H1 (cell line): ENCODE measurements at regions not wholly inside any gene's neighbourhood (a gene's known extent, or its start where the extent isn't known, plus 50 kb on each side); places are given as distances from the start of the nearest gene placed in this dataset.

Source experiments
- CTCF ChIA-PET: fragments of 300-600 bp; sonication (Branson Sonifier 250); formaldehyde crosslinking; loops from one replicate; lab custom pipeline; 2021; ENCODE audit not compliant: partially characterized antibody; lab: Charles Lee
- POLR2A ChIA-PET: fragments of 300-600 bp; sonication (Branson Sonifier 250); formaldehyde crosslinking; loops from one replicate; lab custom pipeline; 2021; ENCODE audit warnings: inconsistent platforms; ENCODE audit not compliant: partially characterized antibody; lab: Charles Lee
- DNase-seq, 2 experiments: peaks; one replicate each; pipeline versions ENCODE4 v3.0.0 to v3.0.0-alpha.2; 2010 to 2022; ENCODE audit warnings: low spot score in 2 of 2, low read depth in 1 of 2, mixed read lengths in 1 of 2
- FAIRE-seq: peaks from 2 replicates; lab custom pipeline; 2011; peaks lifted over from hg19 to GRCh38; lab: Jason Lieb, UNC
- H2AFZ ChIP-seq: 2 replicates; pipeline ENCODE4 v1.8.1; 2012; ENCODE audit warnings: low read length, inconsistent platforms
- H2AK5ac ChIP-seq: 2 replicates; pipeline ENCODE4 v1.6.1; 2013; ENCODE audit warnings: low read depth, low read length
- H2BK120ac ChIP-seq: replicated peaks from 2 replicates; pipeline ENCODE3; 2013; ENCODE audit warnings: low read depth, low read length, inconsistent platforms
- H2BK12ac ChIP-seq: 2 replicates; pipeline ENCODE4 v1.6.1; 2013; ENCODE audit warnings: low read depth, low read length
- H2BK15ac ChIP-seq: 2 replicates; pipeline ENCODE4 v1.6.1; 2013; ENCODE audit warnings: low read length
- H2BK20ac ChIP-seq: 2 replicates; pipeline ENCODE4 v1.6.1; 2013; ENCODE audit warnings: low read length
- H2BK5ac ChIP-seq: 2 replicates; pipeline ENCODE4 v1.6.1; 2013; ENCODE audit warnings: low read depth, low read length
- H3K14ac ChIP-seq: 2 replicates; pipeline ENCODE4 v1.6.1; 2013; ENCODE audit warnings: inconsistent platforms; ENCODE audit not compliant: insufficient read length
- H3K18ac ChIP-seq: 2 replicates; pipeline ENCODE4 v1.6.1; 2013; ENCODE audit warnings: low read length; ENCODE audit errors: extremely low read depth
- H3K23ac ChIP-seq: 2 replicates; pipeline ENCODE4 v1.6.1; 2013; ENCODE audit warnings: inconsistent platforms; ENCODE audit not compliant: insufficient read length
- H3K23me2 ChIP-seq: 2 replicates; pipeline ENCODE4 v1.6.1; 2013; ENCODE audit warnings: low read depth, low read length
- H3K27ac ChIP-seq: 2 replicates; pipeline ENCODE4 v1.6.1; 2011; ENCODE audit warnings: low read depth, low read length, inconsistent platforms
- H3K27me3 ChIP-seq, 4 experiments: replicated peaks in 1 of 4; 1 replicate in 1 of 4; 2 replicates in 3 of 4; pipeline versions ENCODE4 v1.6.1 to v1.8.1; 2011 to 2013; ENCODE audit warnings: low read length in 3 of 4, mild to moderate bottlenecking in 3 of 4, inconsistent platforms in 2 of 4, mixed read lengths in 2 of 4, moderate library complexity in 1 of 4; ENCODE audit not compliant: control insufficient read depth in 3 of 4, insufficient read depth in 3 of 4; ENCODE audit errors: extremely low read depth in 1 of 4
- H3K36me3 ChIP-seq, 4 experiments: 2 replicates each; pipeline versions ENCODE4 v1.6.1 to v1.8.1; 2011 to 2013; ENCODE audit warnings: mild to moderate bottlenecking in 4 of 4, low read length in 3 of 4, moderate library complexity in 2 of 4, control low read depth in 1 of 4, inconsistent platforms in 1 of 4; ENCODE audit not compliant: insufficient read depth in 4 of 4, control insufficient read depth in 2 of 4
- H3K4ac ChIP-seq: replicated peaks from 2 replicates; pipeline ENCODE3; 2013; ENCODE audit warnings: low read length, low read depth, mixed read lengths, inconsistent platforms; ENCODE audit not compliant: insufficient read length
- H3K4me1 ChIP-seq, 4 experiments: replicated peaks in 1 of 4; 1 replicate in 1 of 4; 2 replicates in 3 of 4; pipeline versions ENCODE4 v1.6.1 to v1.8.1; 2011 to 2013; ENCODE audit warnings: low read length in 3 of 4, inconsistent platforms in 2 of 4, mixed read lengths in 1 of 4; ENCODE audit not compliant: insufficient read depth in 4 of 4, control insufficient read depth in 3 of 4
- H3K4me2 ChIP-seq, 2 experiments: 2 replicates each; pipeline versions ENCODE4 v1.6.1 to v1.8.1; 2011 to 2013; ENCODE audit warnings: low read depth in 2 of 2, low read length in 2 of 2, control low read depth in 1 of 2, inconsistent platforms in 1 of 2, mild to moderate bottlenecking in 1 of 2; ENCODE audit not compliant: insufficient read depth in 1 of 2
- H3K4me3 ChIP-seq, 4 experiments: fragments of 200-600, 300-600 bp in 1 of 4; sonication (generic), shearing (Covaris generic), sonication (Bioruptor Twin) in 1 of 4; 2 replicates each; pipeline versions ENCODE4 v1.5.1 to v1.8.1; 2011 to 2016; ENCODE audit warnings: low read length in 4 of 4, low read depth in 3 of 4, control low read depth in 2 of 4, inconsistent platforms in 2 of 4, mild to moderate bottlenecking in 2 of 4, mixed read lengths in 1 of 4, moderate library complexity in 1 of 4; ENCODE audit not compliant: insufficient read depth in 2 of 4; ENCODE audit errors: extremely low read depth in 1 of 4
- H3K56ac ChIP-seq: replicated peaks from 2 replicates; pipeline ENCODE3; 2013; ENCODE audit warnings: low read depth, mild to moderate bottlenecking, mixed read lengths, low read length, inconsistent platforms; ENCODE audit not compliant: insufficient read length
- H3K79me1 ChIP-seq: 2 replicates; pipeline ENCODE4 v1.6.1; 2013; ENCODE audit warnings: low read depth, low read length, control low read depth
- H3K79me2 ChIP-seq, 2 experiments: 2 replicates each; pipeline versions ENCODE4 v1.6.1 to v1.8.1; 2012 to 2013; ENCODE audit warnings: low read length in 2 of 2, mild to moderate bottlenecking in 2 of 2, inconsistent platforms in 1 of 2; ENCODE audit not compliant: insufficient read depth in 2 of 2, control insufficient read depth in 1 of 2
- H3K9ac ChIP-seq, 4 experiments: replicated peaks in 1 of 4; 1 replicate in 1 of 4; 2 replicates in 3 of 4; pipeline versions ENCODE4 v1.6.1 to v1.8.1; 2011 to 2013; ENCODE audit warnings: low read depth in 3 of 4, low read length in 3 of 4, control low read depth in 2 of 4, mild to moderate bottlenecking in 2 of 4, moderate library complexity in 2 of 4, inconsistent platforms in 1 of 4; ENCODE audit errors: extremely low read depth in 1 of 4
- H3K9me3 ChIP-seq, 2 experiments: 2 replicates each; pipeline versions ENCODE4 v1.6.1 to v1.8.1; 2012 to 2013; ENCODE audit warnings: mild to moderate bottlenecking in 2 of 2, moderate library complexity in 2 of 2, control low read depth in 1 of 2, inconsistent platforms in 1 of 2, low read depth in 1 of 2, low read length in 1 of 2, mixed read lengths in 1 of 2; ENCODE audit not compliant: insufficient read depth in 2 of 2
- H4K20me1 ChIP-seq, 2 experiments: replicated peaks in 1 of 2; 2 replicates each; pipeline versions ENCODE3 to v1.8.1; 2011 to 2013; ENCODE audit warnings: inconsistent platforms in 2 of 2, low read length in 2 of 2, mild to moderate bottlenecking in 1 of 2; ENCODE audit not compliant: insufficient read depth in 2 of 2, control insufficient read depth in 1 of 2
- H4K5ac ChIP-seq: 2 replicates; pipeline ENCODE4 v1.6.1; 2013; ENCODE audit warnings: low read length, low read depth, mixed read lengths, inconsistent platforms; ENCODE audit not compliant: insufficient read length
- H4K8ac ChIP-seq: 2 replicates; pipeline ENCODE4 v1.8.0; 2013; ENCODE audit warnings: mild to moderate bottlenecking, moderate library complexity, low read length, inconsistent platforms; ENCODE audit not compliant: insufficient read depth; ENCODE audit errors: extremely low read depth
- H4K91ac ChIP-seq: replicated peaks from 2 replicates; pipeline ENCODE3; 2013; ENCODE audit warnings: low read length, mixed read lengths, inconsistent platforms; ENCODE audit not compliant: insufficient read length
- CBX8 ChIP-seq: fragments of 300-800, 300-1000 bp; sonication (generic); IDR thresholded peaks from 2 replicates; pipeline ENCODE4 v1.7.1; 2016; ENCODE audit warnings: low read depth, low read length, borderline replicate concordance
- CHD2 ChIP-seq: IDR thresholded peaks from 2 replicates; pipeline ENCODE4 v1.6.1; 2012; ENCODE audit warnings: low read length, improper control_type of control experiment
- SRF ChIP-seq: IDR thresholded peaks from 2 replicates; pipeline ENCODE4 v1.6.1; 2011; ENCODE audit warnings: mild to moderate bottlenecking, low read depth, low read length, moderate library complexity
- WGBS, 2 experiments: shearing (Covaris generic) in 1 of 2; methylation state at CpG; one replicate each; pipeline versions ENCODE4 v1.1.6 to v1.1.7; 2013 to 2015; ENCODE audit warnings: low lambda C conversion rate in 2 of 2, mixed read lengths in 2 of 2, inconsistent platforms in 1 of 2, low coverage in 1 of 2, missing lambda C conversion rate in 1 of 2; ENCODE audit not compliant: insufficient replicate concordance in 2 of 2, insufficient coverage in 1 of 2, insufficient read length in 1 of 2; ENCODE audit errors: extremely low coverage in 1 of 2, missing lambda C conversion rate in 1 of 2; 5-methylcytosine and 5-hydroxymethylcytosine counted together

DNA sequence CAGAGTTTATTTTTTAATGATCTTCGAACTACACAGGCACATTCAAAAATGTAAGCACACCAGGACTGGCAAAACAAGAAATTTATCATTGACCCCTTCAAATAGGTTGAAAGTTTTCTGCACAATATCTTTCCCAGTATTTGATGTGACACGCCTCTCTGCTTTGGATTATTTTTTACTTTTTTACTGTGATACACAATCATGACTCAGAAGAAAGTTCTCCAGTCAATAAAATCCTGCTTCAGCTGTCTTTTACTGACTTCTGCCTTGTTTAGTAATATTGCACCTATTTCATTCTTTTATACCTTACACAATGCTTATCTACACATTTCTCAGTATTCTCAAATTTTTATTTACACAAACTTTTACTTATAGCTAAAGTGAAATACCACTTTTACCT lies 1750.4 kb downstream of the PCDH9 start:
- WGBS, 2 experiments = 89% methylated on average over 2 of the region's 2 CpGs; no CpG with 5 or more reads in 1 of the 2 experiments
- DNase-seq = no peak

More for the DNA sequence above, 1750.4 kb downstream of the PCDH9 start:
- no peak overlapping the region for H4K91ac ChIP-seq
- no peak overlapping the region for H2BK15ac ChIP-seq
- H3K4ac ChIP-seq = no peak overlapping the region
- no peak overlapping the region for H2AK5ac ChIP-seq
- no peak overlapping the region for H2BK20ac ChIP-seq
- no peak overlapping the region for H3K18ac ChIP-seq
- no peaks in the 10 kb centered on the region for H3K23me2 ChIP-seq
- H4K5ac ChIP-seq = no peak overlapping the region
- TF ChIP-seq CBX8 = no peak
- TF ChIP-seq SRF = no peak
- no peak for TF ChIP-seq CHD2
- no peaks in the 10 kb centered on the region for H3K4me1 ChIP-seq
- CTCF ChIA-PET = no interaction called here
- no peaks in the 10 kb centered on the region for H3K36me3 ChIP-seq
- no peak overlapping the region for H3K4me2 ChIP-seq
- H3K9ac ChIP-seq = no peak overlapping the region
- H4K8ac ChIP-seq = no peak overlapping the region
- no peaks in the 10 kb centered on the region for H3K27me3 ChIP-seq
- no peaks in the 10 kb centered on the region for H3K79me2 ChIP-seq
- POLR2A ChIA-PET = no interaction called here
- H3K27ac ChIP-seq = no peak overlapping the region
- no peak for FAIRE-seq
- no peak overlapping the region for H2BK5ac ChIP-seq
- no peaks in the 10 kb centered on the region for H4K20me1 ChIP-seq
- H3K79me1 ChIP-seq = no peaks in the 10 kb centered on the region
- no peak overlapping the region for H3K14ac ChIP-seq
- no peak overlapping the region for H3K23ac ChIP-seq
- no peak overlapping the region for H2BK120ac ChIP-seq
- H3K56ac ChIP-seq = no peak overlapping the region
- H2BK12ac ChIP-seq = no peak overlapping the region
- no peak overlapping the region for H3K4me3 ChIP-seq
- H3K9me3 ChIP-seq = no peaks in the 10 kb centered on the region
- no peak overlapping the region for H2AFZ ChIP-seq
